Muscle of arm (tissue), 1 donor: ENCODE measurements at regions not wholly inside any gene's neighbourhood (a gene's known extent, or its start where the extent isn't known, plus 50 kb on each side); places are given as distances from the start of the nearest gene placed in this dataset.

Source experiments
- DNase-seq: peaks from one replicate; pipeline ENCODE4 v3.0.0-alpha.2; 2013

DNA sequence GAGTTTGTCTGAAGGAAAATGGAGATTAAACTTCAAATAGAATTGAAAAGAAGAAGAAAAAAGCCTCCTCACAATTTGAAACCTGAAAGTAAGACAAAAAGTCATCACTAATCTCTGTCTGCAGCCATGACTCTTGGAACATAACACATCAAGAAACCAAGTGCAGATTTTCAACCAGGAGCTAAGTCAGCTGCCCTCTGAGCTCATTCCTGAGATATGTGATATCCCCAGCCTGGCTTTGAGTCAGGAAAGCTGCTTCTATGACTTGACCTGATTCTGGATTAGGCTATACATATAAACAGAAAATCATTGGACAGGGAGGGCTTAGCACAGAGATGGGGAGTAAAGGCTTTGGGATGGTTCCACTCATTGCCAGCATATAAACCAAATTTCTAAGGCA is 891.4 kb downstream of the TFAP2A start:
- DNase-seq, result no peak

DNA sequence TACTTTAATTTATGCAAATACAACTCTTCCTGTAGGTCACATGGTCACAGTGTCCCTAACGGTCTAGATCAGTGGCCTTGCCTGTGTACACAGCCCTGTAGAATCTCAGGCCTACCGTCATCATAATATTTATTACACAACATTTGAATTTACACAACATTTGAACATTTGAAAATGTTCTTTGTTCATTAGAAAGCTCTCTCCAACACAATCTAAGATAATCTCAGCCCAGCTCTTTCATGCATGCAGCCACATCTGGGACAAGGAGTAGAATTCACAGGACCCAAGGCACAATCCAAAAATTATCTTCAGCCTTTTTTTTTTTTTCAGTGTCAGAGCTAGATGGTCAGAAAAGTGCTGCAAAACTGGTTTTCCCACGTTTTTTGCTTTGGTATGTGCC is 892.8 kb downstream of the TFAP2A start:
- DNase-seq, result no peak

DNA sequence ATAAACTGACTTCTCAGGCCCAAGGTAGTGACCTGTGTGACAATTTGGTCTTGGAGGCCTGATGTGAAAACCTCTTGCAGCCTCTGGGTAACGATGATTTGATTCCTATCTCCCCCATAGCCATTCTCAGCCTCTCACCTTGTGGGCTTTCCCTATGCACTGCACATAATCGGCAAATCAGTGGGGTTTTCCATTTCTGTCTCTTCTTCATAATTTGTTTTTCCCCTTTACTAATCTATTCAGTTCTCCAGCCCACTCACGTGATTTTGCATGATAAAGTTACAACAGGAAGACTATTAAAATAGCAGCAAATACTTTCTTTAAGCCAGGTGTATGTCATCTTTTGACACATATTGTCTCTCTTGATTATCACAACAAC is 893.7 kb downstream of the TFAP2A start:
- DNase-seq, result no peak

DNA sequence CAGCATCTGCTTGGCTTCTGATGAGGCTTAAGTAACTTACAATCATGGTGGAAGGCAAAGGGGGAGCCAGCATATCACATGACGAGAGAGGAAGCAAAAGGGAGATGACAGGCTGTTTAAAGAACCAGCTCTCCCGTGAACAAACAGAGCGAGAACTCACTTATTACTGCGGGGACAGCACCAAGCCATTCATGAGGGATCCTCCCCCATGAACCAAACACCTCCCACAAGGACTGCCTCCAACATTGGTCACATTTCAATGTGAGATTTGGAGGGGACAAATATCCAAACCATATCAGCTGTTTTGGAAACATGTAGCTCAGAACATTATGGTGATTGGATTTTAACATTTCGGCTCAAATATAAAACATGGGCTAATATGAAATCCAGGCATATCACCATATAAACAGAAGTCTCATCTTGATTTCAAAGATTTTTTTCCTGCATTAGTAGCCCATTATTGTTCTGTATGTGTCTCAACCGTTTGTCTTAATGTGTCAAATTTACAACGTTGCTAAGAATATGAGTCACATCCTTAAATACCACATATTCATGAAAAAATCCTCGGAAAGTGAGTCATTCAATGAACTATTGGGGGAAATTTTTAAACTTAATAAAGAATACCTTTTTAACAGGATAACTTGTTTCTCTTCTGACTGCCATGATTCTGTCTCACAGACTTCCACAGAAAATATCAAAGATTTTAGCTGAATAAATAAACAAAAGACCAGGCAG is 894.3 kb downstream of the TFAP2A start:
- no peak for DNase-seq

DNA sequence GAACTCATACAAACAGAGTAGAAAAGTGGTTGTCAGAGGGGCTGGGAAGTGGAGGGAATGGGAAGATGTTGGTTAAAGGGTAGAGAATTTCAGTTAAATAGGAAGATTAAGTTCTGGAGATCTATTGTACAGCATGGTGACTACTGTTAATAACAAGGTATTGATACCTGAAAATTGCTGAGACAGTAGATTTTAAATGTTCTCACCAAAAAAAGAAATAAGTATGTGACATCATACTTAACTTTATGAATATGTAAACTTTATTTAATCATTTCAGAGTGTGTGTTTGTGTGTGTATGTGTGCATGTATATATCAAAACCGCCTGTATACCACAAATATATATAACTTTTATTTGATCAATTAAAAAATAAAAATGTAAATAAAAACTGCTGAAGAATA is 896.4 kb downstream of the TFAP2A start:
- no peak for DNase-seq

DNA sequence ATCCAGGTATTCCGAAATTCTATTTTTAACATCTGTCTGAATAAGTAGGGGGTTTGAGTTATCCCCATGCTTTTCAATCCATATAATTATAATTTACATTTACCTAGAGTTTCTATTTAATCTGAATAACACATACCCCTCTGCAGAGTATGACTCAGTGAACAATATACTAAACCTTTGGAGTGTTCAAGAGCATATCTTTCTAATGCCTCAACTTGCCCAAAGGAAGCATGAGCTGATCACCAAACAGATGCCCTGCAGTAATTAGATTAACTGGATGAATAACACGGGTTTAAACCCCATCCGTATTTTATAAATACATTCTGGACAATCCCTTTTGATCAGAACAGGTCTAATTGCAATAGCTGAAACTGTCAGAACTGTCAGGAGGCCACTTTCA is 897.1 kb downstream of the TFAP2A start:
- DNase-seq, result no peak

DNA sequence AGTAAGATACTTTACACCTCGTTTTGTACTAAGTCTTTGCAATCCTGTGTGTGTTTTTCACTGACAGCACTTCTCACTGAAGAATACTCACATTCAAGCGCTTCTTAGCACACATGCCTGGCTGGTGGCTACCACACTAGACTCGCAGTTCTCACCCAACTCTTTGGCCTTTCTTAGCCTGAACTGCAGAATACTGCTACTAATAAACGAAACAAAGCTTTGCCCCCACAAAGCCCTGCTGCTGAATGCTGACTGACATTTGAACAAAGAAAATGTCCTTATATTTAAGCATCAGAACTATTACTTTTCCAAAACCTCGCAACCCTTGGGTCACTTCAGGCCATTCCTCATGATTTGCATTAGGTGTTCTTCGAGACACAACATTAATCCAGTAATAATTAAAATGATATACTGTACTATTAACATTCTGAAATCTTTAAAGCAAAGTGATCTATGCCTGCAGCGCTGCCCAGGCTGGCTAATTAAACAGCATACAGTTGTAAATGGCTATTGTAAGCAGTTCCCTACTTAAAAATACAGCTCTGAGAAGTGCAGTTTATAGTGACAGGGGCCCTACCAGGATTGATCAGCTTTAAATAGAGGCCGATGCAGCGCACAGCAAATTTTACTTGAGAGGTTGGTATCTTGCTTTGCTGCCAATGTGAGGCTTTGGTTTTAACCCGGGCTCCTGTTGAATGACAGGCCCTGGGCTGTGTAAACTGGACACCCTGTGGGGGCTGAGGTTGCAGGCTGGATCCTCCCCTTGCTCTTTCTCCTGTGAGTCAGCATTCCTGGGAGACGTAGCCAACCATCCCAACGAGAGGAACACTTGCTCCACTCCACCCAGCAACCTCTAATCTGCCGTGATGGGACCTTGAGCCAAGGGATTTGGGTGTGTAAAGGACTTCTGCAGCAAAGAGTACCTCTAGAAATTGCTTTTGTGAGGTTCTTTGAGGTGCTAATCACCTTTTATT is 899.0 kb downstream of the TFAP2A start:
- DNase-seq, result no peak

DNA sequence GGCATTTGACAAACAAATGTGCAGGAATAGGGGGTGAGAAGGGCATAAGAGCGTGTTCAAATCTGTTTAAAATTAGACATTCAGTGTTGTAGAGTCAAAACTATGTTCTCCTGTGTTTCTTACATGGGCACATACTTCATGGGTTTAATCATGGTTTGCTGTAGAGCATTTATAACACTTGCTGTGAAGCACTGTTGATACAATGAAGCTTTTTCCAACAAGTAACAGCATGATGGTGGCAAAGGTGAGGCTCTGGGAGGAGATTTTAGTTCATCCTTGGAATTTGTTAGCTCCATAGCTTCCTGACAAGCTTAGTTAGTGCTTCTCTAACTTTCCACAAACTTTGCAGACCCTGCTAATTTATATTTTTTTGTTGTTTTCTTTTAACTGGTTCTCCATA is 900.7 kb downstream of the TFAP2A start:
- DNase-seq, result no peak

DNA sequence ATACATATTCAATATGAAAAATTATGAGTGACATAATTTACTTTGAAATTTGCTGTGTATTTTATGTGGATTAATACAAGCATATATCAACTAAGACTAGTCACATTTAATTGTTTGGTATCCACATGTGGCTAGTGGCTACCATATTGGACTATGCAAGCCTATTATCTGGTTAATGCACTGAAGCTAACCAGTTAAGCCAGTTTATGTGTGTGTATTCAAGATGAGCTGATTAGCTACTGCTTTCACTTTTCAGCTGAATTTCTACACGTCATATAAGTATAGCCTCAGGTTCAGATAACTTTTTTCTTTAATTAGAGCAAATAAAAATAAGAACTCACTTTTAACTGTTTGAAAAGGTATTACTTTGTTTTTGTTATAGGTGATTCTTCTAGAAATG is 903.7 kb downstream of the TFAP2A start:
- no peak for DNase-seq

DNA sequence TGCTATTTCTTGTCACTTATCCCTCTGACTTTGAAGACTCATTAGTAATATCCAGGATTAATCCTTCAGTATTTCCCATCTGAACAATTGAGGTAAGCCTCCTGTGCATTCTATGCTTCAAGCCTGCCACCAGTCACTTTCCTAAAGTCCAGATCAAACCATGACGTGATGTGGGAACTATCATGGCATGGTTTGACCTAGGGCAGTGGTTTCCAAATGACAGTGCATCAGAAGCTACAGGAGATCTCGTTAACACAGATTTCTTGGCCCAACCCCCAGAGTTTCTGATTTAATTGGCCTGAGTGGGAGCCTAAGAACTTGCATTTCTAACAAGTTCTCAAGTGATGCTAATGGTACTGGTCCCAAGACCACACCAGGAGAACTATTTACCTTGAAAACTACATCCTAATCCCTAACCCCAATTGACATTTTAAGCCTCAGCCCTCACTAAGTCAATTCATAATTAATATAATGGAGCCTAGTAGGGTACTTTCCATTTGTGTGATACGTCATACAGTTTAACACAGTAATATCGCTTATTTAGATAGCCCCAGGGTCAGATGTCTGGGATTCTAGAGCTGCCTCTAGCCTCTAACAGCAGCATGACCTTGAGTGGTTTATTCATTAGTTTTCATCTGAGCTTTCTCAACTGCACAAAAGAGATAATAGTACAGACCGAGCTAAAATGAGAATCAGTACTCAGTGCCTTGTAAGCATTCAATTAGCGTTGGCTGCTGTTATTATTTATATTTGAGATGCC is 907.6 kb downstream of the TFAP2A start:
- DNase-seq, result no peak

DNA sequence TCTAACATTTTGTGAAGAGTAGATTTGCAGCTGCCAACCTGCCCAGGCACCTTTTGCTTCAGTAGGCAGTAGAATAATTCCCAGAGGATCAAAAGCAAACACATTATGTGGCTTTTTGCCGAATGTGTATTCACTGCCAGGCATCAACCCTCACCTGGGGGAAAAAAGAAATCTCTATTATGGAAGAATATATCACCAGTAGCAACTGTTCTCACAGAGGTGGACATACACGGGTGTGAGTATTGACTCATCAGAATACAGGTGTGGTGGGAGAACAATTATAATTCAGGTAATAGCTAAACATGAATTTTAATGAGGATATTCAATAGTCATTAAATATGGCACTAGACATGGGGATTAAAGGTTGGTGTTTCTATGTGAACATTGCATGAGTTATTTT is 910.7 kb downstream of the TFAP2A start:
- no peak for DNase-seq

DNA sequence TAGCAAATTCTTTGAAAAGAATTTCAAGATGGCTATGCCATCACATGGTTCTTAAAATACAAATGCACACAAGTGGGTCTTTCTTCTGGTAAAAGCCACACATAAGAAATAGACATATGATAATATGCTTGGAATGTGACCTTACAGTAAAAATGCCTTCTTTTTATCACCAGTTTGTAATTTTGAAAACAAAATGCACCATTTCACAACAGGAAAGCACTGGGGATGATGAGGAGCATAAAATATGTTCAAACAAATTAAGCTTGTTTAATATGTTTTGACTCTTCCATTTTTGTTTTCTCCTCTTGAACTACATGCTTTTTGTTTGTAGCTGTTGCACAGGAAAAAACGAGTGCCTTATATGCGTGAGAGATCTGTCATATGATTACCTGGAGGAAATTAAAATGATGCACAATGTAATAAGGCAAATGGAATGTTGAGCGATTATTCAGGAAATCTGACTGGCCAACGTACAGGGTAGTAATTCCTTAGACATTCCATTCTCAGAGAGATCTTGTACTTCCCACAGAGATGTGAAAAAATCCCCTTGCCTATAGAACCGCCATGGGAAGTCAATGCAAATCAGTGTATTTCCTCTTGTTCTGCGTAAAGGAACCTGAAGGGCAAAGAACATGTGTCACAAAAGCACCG is 911.6 kb downstream of the TFAP2A start:
- DNase-seq, result no peak

DNA sequence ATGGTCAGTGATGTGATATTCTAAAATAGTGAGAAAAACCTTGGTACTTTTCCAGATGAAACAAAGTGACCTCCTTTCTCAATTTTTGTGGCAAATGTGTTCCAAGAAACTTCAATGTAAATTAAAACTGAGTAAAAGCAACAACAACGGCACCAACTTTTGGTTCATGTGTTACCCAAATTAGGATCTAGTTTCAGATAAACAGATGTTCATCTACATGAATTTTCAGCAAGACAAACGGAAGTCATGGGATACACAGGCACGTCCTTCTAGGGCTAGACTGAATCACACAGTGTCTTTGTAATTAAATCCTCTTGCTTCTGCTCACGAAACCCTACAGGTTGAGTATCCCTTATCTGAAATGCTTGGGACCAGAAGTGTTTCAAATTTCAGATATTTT is 915.2 kb downstream of the TFAP2A start:
- DNase-seq, result no peak

DNA sequence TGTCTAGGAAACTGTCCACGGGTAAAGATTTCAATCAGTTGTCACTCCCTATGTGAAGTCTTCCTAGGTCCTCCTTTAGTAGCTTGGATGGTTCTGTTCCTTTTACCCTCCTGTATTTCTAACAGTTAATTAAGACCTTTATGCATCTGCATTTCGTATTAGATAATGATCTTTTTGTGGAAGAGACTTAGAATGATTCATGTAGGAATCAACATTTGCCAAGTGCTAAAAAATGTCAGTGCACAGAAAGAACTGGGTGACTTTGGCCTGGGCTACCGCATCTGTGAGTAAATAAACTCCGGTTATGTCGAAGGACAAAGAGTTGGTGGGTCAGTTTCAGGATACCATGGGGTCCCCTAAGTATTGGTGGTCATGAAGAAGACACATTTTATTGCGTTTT is 918.0 kb downstream of the TFAP2A start:
- DNase-seq, result no peak

DNA sequence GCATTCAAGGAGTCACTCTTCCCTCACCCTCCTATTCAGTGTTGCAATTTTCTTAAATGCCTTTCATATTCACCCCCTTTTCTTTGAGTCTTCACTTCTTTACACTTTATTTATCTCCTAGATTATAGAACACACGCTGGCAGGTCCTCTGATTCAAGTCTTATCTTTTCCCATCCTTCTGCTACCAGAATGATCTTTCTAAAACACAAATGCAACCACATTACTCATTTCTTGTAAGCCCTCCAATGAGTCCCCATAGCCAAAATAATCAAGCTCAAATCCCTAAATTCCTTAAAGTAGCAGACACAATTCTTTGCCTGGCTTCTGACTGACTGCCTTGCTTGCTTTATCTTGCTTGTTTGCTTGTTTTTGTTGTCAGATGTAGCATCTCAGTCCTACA is 920.0 kb downstream of the TFAP2A start:
- DNase-seq, result no peak

DNA sequence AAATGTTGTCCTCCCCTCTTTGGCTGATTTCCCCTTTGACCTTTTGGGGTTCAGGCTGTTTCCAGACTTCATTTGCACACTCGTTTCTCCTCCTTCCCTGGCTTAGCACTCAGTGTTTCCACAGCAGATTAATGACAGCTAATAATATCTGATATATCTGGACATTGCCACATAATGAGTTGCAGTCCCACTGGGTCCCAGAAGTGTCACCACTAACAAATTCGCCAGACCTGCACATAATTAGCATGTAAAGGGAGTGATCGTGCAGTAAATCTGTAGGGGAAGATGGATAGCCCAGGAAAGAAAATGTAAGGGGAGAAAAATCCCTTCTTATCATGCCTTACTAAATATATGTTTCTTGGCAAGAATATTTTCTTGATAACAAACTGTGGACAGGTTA is 922.1 kb downstream of the TFAP2A start:
- no peak for DNase-seq

DNA sequence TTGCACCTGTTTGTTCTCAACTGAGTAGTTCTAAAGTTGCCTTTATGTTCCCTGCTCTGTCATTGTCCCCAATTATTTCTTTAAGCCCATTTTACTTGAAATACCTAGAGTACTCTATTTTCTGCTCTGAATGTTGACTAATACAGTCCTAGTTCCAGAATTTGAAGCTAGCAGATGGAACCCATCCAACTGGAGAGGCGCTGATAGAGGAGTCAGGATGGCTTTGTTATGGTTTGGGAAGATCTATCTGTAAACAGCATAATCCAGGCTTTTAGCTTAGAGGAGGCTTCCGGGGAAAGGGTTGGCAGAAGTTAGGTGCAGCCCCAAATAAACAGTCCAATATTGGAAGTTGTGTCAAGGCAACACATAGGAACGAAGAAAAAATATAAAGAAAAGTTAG is 927.7 kb downstream of the TFAP2A start:
- DNase-seq, result no peak

DNA sequence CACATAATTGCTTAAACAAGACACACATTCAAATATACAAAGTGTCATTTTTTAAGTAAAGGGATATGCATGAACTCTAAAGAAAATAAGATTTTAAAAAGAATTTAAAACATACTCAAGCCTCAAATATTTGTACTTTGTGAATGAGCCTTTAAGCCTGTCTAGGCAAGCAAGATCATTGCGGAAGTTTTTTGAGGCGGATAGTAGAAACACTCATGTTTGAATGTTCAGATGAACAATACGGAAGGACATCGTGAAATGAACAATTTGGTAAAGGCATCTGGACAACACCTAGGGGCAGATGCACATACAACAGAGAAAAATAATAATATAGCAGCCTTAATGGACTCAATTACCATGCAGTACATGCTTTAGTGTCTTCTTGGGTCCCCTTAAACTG is 928.9 kb downstream of the TFAP2A start:
- DNase-seq, result no peak

DNA sequence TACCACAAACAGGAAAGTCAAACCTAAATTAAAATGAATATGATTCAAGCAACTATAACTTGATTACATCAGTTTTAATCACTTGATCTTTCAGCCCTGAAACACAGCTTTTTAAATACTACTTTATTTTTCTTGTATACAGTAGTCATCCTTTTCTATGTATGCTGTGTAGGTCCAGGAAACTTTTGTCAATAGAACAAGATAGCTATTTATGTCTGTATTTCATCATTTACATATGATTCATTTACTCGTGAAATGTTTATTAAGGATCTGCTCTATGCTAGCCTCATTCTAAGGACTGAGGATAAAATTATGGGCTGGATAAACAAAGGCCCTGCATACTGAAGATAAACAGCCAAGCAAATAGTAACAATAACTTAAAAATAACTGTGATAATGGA is 930.2 kb downstream of the TFAP2A start:
- no peak for DNase-seq

DNA sequence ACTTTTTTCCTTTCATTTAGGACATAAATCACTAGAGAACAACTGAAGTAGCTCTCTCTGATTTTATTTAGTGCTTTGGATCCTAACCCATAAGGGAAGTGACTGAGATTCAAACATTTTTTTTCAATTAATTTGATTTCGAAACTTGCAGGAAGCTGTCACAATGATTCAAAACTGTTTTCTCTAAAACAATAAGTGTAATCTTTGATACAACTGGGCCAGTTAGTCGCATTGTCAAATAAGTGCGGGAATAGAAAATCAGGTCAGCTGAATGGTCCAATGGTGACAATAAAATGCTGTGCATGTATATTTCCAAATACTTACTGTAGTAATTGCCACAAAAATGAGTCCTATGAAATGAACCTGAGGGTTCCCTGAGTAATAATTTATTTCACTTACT is 930.8 kb downstream of the TFAP2A start:
- no peak for DNase-seq

DNA sequence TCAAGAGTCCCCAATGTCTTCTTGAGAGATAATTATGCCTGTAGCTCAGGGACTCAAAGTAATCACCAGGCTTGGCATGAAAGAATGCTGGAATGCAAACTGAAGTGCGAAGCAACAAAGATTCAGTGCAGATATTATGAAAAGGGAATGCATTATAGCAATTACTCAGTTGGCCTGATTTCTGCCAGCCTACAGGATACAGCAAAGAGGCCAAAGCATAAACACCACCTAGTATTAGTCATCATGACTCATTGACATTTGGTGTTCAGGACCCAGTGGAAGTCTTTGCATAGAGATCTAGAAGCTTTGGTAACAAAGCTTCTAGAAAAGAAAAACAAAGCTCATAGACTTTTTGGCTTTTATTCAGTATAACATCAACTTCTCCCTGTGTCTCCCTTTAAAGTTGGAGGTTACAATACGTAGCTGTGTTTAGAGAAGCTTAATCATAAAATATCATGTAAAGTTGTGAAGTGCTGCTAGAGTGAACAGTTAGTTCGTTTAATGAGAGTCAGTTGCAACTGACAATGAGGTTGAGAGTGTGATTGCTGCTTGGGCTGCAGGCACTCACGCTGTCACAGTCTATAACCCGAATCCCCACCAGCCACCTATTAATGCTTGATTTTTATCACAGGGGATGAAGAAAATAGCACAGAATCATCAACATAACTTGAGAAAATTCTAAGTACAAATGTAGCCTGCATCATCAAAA is 932.7 kb downstream of the TFAP2A start:
- DNase-seq, result no peak
